PC-9 (cell line): ENCODE measurements at regions not wholly inside any gene's neighbourhood (a gene's known extent, or its start where the extent isn't known, plus 50 kb on each side); places are given as distances from the start of the nearest gene placed in this dataset.

ENCODE experiments used
- CTCF ChIP-seq: fragments of 200-600 bp; sonication (generic); conservative IDR thresholded peaks from 2 replicates; pipeline ENCODE4 v1.6.1; 2017; ENCODE audit warnings: mixed run types, antibody characterized with exemption, mild to moderate bottlenecking, moderate library complexity
- EZH2 ChIP-seq: fragments of 200-600 bp; sonication (generic); IDR thresholded peaks from 2 replicates; pipeline ENCODE4 v1.8.0; 2017; ENCODE audit warnings: antibody characterized with exemption, low read depth

GRCh38 chr3:55198554-55198953 is 270.7 kb upstream of the LRTM1 start:
- TF ChIP-seq EZH2 (no peak), CTCF (no peak)
